DMS 273 (cell line): ENCODE measurements at regions not wholly inside any gene's neighbourhood (a gene's known extent, or its start where the extent isn't known, plus 50 kb on each side); places are given as distances from the start of the nearest gene placed in this dataset.
"Not testable (repeated sequence)": the region's sequence is repeated elsewhere in the genome, so short reads cannot be mapped to it uniquely, and the experiment has no call there.

Source experiments
- DNase-seq: peaks from one replicate; lab custom pipeline; 2025; ENCODE audit not compliant: unreplicated experiment; lab: John Stamatoyannopoulos, UW

DNA sequence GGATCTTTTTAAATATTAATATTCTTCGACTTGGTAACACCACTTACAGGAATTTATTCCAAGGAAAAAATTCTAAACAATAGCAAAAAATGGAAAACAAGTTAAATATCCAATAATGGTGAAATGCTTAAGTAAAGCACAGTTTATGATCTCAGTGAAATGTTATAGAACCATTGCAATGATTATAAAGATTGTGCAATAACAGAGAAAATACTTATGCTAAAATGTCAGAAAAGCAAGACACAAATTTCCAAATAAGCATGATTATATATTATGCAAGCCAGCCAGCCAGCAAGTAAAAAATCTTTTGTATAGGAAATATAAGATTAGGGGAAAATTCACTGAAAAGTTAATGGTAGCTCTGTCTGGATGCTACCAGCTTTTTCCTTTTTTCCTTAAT is 102.7 kb upstream of the EFNA5 start:
- DNase-seq = no peak

- peak; percentile 40 for DNase-seq
Measured at GRCh38 chr5:107772418-107773310, 101.9 kb upstream of the EFNA5 start.

DNA sequence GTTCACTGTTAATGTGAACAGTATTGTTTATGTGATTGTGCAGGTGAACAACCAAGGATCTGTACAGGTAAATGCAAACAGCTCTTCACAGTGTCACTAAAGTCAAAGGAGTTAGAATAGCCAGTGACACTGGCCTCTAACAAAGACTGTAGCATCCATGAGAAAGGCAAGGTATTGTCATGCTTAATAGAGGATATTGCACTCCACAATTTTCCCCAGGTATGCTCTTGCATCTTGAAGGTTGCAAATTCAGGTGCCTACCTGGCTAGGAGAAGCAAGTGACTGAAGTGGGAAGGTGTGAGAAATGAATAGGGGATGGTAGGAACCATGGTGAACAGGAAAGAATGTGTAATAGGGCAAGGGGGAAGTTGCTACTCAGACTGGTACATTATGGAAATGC is 101.2 kb upstream of the EFNA5 start:
- no peak for DNase-seq

GRCh38 chr5:107770051-107770450 is 99.3 kb upstream of the EFNA5 start:
- DNase-seq = no peak

- DNase-seq = no peak
Measured at GRCh38 chr5:107769519-107769918, 98.8 kb upstream of the EFNA5 start.

- DNase-seq = no peak
Measured at GRCh38 chr5:107766972-107767371, 96.2 kb upstream of the EFNA5 start.

- DNase-seq = no peak
Measured at GRCh38 chr5:107766439-107766838, 95.7 kb upstream of the EFNA5 start.

- no peak for DNase-seq
Measured at GRCh38 chr5:107765805-107766063, 95.0 kb upstream of the EFNA5 start.

DNA sequence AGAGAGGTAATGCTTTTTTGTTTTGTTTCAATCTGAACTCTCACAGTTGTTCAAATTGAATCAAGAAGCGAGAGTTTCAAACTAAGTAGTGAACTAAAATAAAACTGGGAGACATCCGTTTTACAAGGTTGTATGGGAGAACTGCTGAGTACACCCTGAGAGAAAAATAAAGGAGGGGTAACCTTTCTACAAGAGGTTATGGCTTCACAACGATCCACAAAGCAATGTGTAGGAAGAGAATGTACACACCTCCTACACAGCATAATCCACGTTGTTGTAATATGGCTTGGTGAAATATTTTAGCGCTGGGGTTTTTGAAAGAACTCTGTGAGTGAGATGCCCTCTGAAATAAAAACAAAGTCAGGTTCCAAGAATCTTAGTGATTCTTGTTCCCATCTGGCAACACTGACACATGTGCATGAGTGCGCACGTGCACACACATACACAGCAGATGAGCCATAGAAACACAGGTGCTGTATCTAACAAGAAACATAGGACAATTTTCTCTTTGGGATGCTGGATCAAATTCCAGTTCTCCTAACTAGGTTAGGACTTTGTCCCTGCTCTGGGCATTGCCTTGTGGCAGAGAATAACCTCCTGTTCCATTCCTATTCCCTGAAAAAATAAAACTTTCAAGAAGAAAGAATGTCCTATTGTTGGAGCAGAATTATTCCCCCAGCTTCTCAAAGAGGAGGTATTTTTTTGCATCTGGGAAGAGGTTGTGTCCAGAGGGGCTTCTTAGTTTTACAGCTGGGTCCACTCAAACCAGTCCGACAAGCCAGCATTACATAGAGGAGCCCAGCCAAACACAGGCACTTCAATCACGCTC is 94.5 kb upstream of the EFNA5 start:
- DNase-seq = no peak

GRCh38 chr5:107764282-107764681 is 93.5 kb upstream of the EFNA5 start:
- DNase-seq = no peak

DNA sequence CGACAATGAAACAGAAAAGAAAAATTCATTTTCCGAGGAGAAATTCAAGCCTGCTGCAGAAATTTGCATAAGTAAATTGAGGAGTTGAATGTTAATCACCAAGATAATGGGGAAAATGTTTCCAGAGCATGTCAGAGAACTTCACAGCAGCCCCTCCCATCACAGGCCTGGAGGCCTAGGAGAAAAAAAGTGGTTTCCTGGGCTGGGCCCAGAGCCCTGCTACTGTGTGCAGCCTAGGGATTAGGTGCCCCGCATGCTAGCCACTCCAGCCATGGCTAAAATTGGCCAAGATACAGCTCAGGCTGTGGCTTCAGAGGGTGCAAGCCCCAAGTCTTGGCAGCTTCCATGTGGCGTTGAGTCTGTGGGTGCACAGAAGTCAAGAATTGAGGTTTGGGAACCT is 82.7 kb upstream of the EFNA5 start:
- DNase-seq = no peak

GRCh38 chr5:107744418-107745330 is 73.9 kb upstream of the EFNA5 start:
- no peak for DNase-seq

GRCh38 chr5:107743373-107744000 is 72.8 kb upstream of the EFNA5 start:
- DNase-seq = no peak

DNA sequence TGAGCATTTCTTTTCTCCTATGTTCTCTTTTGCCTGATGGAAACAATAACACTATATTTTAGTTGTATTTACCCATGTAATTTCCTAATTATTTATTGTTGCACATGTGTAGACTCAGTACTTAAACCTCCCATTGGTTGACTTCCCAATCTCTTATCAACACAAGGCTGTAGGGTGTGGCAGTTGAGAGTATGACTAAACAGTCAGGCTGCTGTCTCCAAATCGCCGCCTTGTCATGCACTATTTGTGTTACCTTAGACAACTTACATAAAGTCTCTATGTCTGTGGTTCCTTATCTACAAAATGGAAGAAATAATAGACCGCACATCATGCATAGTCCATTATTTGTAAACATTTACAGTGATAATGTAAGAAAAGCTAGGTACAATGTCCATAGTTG is 68.9 kb upstream of the EFNA5 start:
- DNase-seq = no peak

GRCh38 chr5:107736638-107737037 is 65.9 kb upstream of the EFNA5 start:
- no peak for DNase-seq

DNA sequence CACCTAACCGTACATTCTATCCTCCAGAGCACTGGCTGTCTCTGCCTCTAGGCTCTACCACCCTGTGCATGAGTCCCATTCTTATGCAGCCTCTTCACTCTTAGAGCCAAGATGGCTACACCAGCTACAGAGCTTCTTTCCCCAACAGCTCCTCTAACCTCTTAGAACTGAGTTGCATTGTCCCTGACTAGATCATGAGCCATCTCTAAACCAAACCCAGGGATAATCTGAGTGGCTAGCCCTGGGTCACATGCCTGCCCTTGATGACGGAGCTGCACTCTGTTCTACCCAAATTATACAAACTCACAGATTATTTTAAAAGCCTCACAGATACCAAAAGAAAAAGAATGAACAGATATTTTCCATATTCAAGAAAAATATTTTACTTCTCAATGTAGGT is 65.4 kb upstream of the EFNA5 start:
- DNase-seq = not testable (repeated sequence)

GRCh38 chr5:107735558-107735957 is 64.8 kb upstream of the EFNA5 start:
- DNase-seq = no peak

DNA sequence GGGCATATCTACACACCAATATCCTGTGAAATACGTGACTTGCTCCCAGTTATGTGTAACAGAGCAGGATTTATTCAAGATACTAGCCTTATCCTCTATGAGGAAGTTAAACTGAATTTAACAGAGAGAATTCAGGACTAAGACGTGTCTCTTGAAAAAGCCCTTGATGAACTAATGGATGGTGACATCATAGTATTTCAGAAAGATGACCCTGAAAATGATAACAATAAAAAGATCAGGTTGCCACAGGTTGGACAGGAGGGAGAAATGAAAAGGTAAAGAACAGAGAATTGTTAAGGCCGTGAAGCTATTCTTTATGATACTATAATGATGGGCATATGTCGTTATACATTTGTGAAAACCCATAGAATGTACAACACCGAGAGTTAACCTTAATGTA is 56.2 kb upstream of the EFNA5 start:
- DNase-seq = no peak

- DNase-seq = no peak
Measured at GRCh38 chr5:107724642-107725041, 53.9 kb upstream of the EFNA5 start.

GRCh38 chr5:107721241-107721640 is 50.5 kb upstream of the EFNA5 start:
- not testable (repeated sequence) for DNase-seq
